Activated B cell treated with CpG ODN at 0.5 μM for 24 hours (primary cell): ENCODE measurements at regions not wholly inside any gene's neighbourhood (a gene's known extent, or its start where the extent isn't known, plus 50 kb on each side); places are given as distances from the start of the nearest gene placed in this dataset.

Source experiments
- ATAC-seq: fragments of 200-7000 bp; cut with Tn5 transposase; one replicate; pipeline ENCODE4 v1.10.0; 2021; ENCODE audit warnings: low read depth, mild to moderate bottlenecking, moderate library complexity
- CTCF ChIA-PET: fragments of 350-600 bp; sonication (Branson Sonifier 250); formaldehyde crosslinking; loops from one replicate; lab custom pipeline; 2021; ENCODE audit warnings: antibody characterized with exemption; lab: Charles Lee
- POLR2A ChIA-PET: fragments of 350-600 bp; sonication (Branson Sonifier 250); formaldehyde crosslinking; loops from one replicate; lab custom pipeline; 2021; ENCODE audit warnings: antibody characterized with exemption; lab: Charles Lee
- DNase-seq: peaks from one replicate; pipeline ENCODE4 v3.0.0; 2022
- H3K27ac Mint-ChIP-seq: one replicate; pipeline ENCODE4 v1.8.0; 2020; ENCODE audit warnings: mixed read lengths
- H3K27me3 Mint-ChIP-seq: one replicate; pipeline ENCODE4 v1.8.0; 2021; ENCODE audit warnings: mixed read lengths
- H3K36me3 Mint-ChIP-seq: one replicate; pipeline ENCODE4 v1.8.0; 2021; ENCODE audit warnings: low read depth, mixed read lengths
- H3K4me1 Mint-ChIP-seq: one replicate; pipeline ENCODE4 v1.8.0; 2021; ENCODE audit warnings: mixed read lengths
- H3K4me3 Mint-ChIP-seq: one replicate; pipeline ENCODE4 v1.8.0; 2020; ENCODE audit warnings: mild to moderate bottlenecking, mixed read lengths
- H3K9me3 Mint-ChIP-seq: one replicate; pipeline ENCODE4 v1.8.0; 2020; ENCODE audit warnings: mixed read lengths
- intact Hi-C: fragments of 100-400 bp; cut with micrococcal nuclease; formaldehyde crosslinking; loops from one replicate; pipeline ENCODE4 v1.15.1; 2024
- TF ChIP-seq, protein P1 (sequence below): fragments of 200-600 bp; IDR thresholded peaks from one replicate; pipeline ENCODE4 v1.8.0; 2022; ENCODE audit warnings: antibody characterized with exemption, mild to moderate bottlenecking

DNA sequence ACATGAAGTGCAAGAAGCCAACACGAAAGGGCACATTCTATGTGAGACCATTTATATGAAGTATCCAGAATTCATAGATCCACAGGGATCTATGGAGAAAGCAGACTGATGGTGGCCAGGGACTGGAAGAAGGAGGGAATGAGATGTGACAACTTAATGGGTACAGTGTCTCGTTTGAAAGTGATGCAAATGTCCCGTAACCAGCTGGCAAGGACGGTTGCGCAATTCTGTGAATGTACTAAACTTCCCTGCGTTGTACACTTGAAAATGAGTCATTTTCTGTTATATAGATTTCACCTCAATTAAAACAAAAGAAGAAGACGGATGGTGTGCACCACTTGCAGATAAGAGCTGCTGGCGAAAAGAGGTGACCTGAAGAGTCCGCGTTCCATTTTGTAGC, 861.1 kb downstream of the TYW1 start:
- DNase-seq = no peak
- ChIA-PET POLR2A (no interaction called here), CTCF (no interaction called here)
- H3K27me3 Mint-ChIP-seq = no peaks in the 10 kb centered on the region
- TF ChIP-seq, protein P1, sequence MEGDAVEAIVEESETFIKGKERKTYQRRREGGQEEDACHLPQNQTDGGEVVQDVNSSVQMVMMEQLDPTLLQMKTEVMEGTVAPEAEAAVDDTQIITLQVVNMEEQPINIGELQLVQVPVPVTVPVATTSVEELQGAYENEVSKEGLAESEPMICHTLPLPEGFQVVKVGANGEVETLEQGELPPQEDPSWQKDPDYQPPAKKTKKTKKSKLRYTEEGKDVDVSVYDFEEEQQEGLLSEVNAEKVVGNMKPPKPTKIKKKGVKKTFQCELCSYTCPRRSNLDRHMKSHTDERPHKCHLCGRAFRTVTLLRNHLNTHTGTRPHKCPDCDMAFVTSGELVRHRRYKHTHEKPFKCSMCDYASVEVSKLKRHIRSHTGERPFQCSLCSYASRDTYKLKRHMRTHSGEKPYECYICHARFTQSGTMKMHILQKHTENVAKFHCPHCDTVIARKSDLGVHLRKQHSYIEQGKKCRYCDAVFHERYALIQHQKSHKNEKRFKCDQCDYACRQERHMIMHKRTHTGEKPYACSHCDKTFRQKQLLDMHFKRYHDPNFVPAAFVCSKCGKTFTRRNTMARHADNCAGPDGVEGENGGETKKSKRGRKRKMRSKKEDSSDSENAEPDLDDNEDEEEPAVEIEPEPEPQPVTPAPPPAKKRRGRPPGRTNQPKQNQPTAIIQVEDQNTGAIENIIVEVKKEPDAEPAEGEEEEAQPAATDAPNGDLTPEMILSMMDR = no peak
- no peak for ATAC-seq
- no peaks in the 10 kb centered on the region for H3K4me1 Mint-ChIP-seq
- intact Hi-C loops = no loop called here
- no peaks in the 10 kb centered on the region for H3K36me3 Mint-ChIP-seq
- H3K9me3 Mint-ChIP-seq = peaks cover 21% of the 10 kb centered on the region
- no peak overlapping the region for H3K4me3 Mint-ChIP-seq
- H3K27ac Mint-ChIP-seq = no peak overlapping the region

GRCh38 chr7:67858931-67859330, 862.3 kb downstream of the TYW1 start:
- TF ChIP-seq, protein P1 = no peak
- Mint-ChIP-seq H3K27me3 (no peaks in the 10 kb centered on the region), H3K27ac (no peak overlapping the region), H3K4me1 (no peaks in the 10 kb centered on the region), H3K9me3 (peaks cover 25% of the 10 kb centered on the region), H3K36me3 (no peaks in the 10 kb centered on the region), H3K4me3 (no peak overlapping the region)
- intact Hi-C loops = no loop called here
- CTCF ChIA-PET = no interaction called here
- DNase-seq = no peak
- POLR2A ChIA-PET = no interaction called here
- ATAC-seq = no peak

DNA sequence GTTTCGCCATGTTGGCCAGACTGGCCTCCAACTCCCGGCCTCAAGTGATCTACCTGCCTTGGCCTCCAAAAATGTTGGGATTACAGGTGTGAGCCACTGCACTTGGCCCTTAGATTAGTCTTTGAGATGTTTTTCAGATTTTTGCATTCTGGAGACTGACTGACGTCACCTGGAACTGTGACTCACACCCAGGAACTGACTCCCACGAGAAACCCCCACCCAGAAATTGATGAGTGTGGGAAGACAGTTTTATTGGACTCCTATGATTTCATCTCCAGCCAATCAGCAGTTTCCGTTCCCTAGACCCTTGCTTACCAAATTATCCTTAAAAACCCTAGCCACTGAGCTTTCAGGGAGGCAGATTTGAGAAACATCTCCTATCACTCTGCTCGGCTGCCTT, 867.3 kb downstream of the TYW1 start:
- Mint-ChIP-seq H3K36me3 (no peaks in the 10 kb centered on the region), H3K9me3 (peaks cover 23% of the 10 kb centered on the region), H3K4me3 (no peak overlapping the region), H3K4me1 (no peaks in the 10 kb centered on the region), H3K27me3 (no peaks in the 10 kb centered on the region), H3K27ac (no peak overlapping the region)
- ChIA-PET CTCF (no interaction called here), POLR2A (no interaction called here)
- intact Hi-C loops = no loop called here
- no peak for ATAC-seq
- DNase-seq = no peak
- TF ChIP-seq, protein P1 = no peak

- intact Hi-C loops = no loop called here
- H3K9me3 Mint-ChIP-seq = peaks cover 26% of the 10 kb centered on the region
- no peak overlapping the region for H3K4me3 Mint-ChIP-seq
- ChIA-PET POLR2A (no interaction called here), CTCF (no interaction called here)
- H3K36me3 Mint-ChIP-seq = no peaks in the 10 kb centered on the region
- no peaks in the 10 kb centered on the region for H3K4me1 Mint-ChIP-seq
- TF ChIP-seq, protein P1 = no peak
- DNase-seq = no peak
- no peak for ATAC-seq
- H3K27me3 Mint-ChIP-seq = no peaks in the 10 kb centered on the region
- H3K27ac Mint-ChIP-seq = no peak overlapping the region
Measured at GRCh38 chr7:67866054-67866453, 869.4 kb downstream of the TYW1 start.

- Mint-ChIP-seq H3K4me3 (no peak overlapping the region), H3K36me3 (no peaks in the 10 kb centered on the region), H3K9me3 (peaks cover 23% of the 10 kb centered on the region), H3K4me1 (no peaks in the 10 kb centered on the region), H3K27ac (no peak overlapping the region), H3K27me3 (no peaks in the 10 kb centered on the region)
- POLR2A ChIA-PET = no interaction called here
- TF ChIP-seq, protein P1 = no peak
- DNase-seq (no peak), ATAC-seq (no peak)
- CTCF ChIA-PET = no interaction called here
- intact Hi-C loops = no loop called here
Measured at GRCh38 chr7:67866812-67867211, 870.2 kb downstream of the TYW1 start.
